ENCODE measurements at regions not wholly inside any gene's neighbourhood (a gene's known extent, or its start where the extent isn't known, plus 50 kb on each side); places are given as distances from the start of the nearest gene placed in this dataset.

DNA sequence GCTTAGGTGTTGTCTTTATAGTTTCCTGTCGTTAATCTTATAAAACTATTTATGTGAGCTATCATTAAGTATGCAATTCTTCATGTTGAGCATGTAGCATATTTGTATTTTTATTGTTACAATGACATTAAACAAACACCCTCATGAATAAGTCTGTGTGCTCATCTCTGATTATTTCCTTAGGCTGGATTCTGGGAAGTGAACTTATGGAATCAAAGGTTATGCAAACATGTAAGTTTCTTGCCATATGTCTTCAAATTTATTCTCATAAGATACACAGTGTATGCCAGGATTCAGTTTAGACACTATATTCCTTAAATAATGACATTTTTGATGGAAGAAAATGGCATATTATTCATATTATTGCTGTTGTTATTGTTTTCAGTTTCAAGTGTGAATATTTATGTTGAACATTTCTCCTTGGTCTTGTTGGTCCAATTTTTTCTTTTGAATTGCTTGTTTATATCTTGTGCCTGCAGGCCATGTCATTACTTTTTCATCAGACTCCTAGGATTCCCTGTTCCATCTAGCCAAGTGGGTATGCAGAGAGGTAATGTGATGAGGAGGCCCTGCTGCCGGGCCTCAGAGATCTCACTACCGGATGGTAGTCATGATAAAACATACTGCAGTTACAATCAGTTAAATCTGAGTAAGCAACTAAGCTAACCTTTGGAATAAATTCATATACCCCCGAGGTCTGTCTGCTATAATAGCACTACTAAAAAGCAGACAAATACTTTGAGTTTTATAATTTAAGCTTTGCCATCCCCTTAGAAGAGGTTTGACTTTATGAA is 684.3 kb upstream of the SGO1 start:
- H3K4me1 ChIP-seq (ENCODE audit: control insufficient read depth, insufficient read depth, low read length) = no peaks in the 10 kb centered on the region
- no peaks in the 10 kb centered on the region for H3K9me3 ChIP-seq (ENCODE audit: control insufficient read depth, insufficient read depth, low read depth, low read length)
- no peak for ATAC-seq
- ChIA-PET POLR2A (no interaction called here), CTCF (no interaction called here)
- no peak for TF ChIP-seq POLR2AphosphoS5 (IDR thresholded peaks at IDR 0.05; ENCODE audit: low read depth, low read length)
- TF ChIP-seq CTCF (IDR thresholded peaks at IDR 0.05) = no peak
- TF ChIP-seq, protein P1, sequence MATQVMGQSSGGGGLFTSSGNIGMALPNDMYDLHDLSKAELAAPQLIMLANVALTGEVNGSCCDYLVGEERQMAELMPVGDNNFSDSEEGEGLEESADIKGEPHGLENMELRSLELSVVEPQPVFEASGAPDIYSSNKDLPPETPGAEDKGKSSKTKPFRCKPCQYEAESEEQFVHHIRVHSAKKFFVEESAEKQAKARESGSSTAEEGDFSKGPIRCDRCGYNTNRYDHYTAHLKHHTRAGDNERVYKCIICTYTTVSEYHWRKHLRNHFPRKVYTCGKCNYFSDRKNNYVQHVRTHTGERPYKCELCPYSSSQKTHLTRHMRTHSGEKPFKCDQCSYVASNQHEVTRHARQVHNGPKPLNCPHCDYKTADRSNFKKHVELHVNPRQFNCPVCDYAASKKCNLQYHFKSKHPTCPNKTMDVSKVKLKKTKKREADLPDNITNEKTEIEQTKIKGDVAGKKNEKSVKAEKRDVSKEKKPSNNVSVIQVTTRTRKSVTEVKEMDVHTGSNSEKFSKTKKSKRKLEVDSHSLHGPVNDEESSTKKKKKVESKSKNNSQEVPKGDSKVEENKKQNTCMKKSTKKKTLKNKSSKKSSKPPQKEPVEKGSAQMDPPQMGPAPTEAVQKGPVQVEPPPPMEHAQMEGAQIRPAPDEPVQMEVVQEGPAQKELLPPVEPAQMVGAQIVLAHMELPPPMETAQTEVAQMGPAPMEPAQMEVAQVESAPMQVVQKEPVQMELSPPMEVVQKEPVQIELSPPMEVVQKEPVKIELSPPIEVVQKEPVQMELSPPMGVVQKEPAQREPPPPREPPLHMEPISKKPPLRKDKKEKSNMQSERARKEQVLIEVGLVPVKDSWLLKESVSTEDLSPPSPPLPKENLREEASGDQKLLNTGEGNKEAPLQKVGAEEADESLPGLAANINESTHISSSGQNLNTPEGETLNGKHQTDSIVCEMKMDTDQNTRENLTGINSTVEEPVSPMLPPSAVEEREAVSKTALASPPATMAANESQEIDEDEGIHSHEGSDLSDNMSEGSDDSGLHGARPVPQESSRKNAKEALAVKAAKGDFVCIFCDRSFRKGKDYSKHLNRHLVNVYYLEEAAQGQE (IDR thresholded peaks at IDR 0.05; ENCODE audit: insufficient read depth in 1 of 2, low read depth in 2 of 2, low read length in 1 of 2) = no peak
- TF ChIP-seq SIN3A (IDR thresholded peaks at IDR 0.05; ENCODE audit: borderline replicate concordance, insufficient read depth, low read depth, low read length) = no peak
- TF ChIP-seq TCF7L2 (IDR thresholded peaks at IDR 0.05; ENCODE audit: low read depth, low read length) = no peak
- in situ Hi-C loops (cut with HindIII; ENCODE audit: low pct_unique_long_range_greater_than_20kb, low sequenced_read_pairs) (no loop called here), intact Hi-C loops (cut with micrococcal nuclease; ENCODE audit: unreplicated experiment) (no loop called here)
- no peak for DNase-seq (ENCODE audit: low read depth, low spot score)
- BruUV-seq (replicated peaks) = no TSS peak
- H3K4me3 ChIP-seq (ENCODE audit: low read depth in 2 of 2, low read length in 2 of 2) = no peak overlapping the region
- H3K27ac ChIP-seq (ENCODE audit: low read length) = no peak overlapping the region
- H3K27me3 ChIP-seq (ENCODE audit: control insufficient read depth, insufficient read depth, low read length) = no peaks in the 10 kb centered on the region
- no peaks in the 10 kb centered on the region for H3K36me3 ChIP-seq (ENCODE audit: control insufficient read depth, insufficient read depth, low read length)

- ChIA-PET CTCF (no interaction called here), POLR2A (no interaction called here)
- no peak overlapping the region for H3K27ac ChIP-seq (ENCODE audit: low read length)
- TF ChIP-seq CTCF (IDR thresholded peaks at IDR 0.05) (no peak), POLR2AphosphoS5 (IDR thresholded peaks at IDR 0.05; ENCODE audit: low read depth, low read length) (no peak), TCF7L2 (IDR thresholded peaks at IDR 0.05; ENCODE audit: low read depth, low read length) (no peak), SIN3A (IDR thresholded peaks at IDR 0.05; ENCODE audit: borderline replicate concordance, insufficient read depth, low read depth, low read length) (no peak)
- TF ChIP-seq, protein P1 (IDR thresholded peaks at IDR 0.05; ENCODE audit: insufficient read depth in 1 of 2, low read depth in 2 of 2, low read length in 1 of 2) = no peak
- no TSS peak for BruUV-seq (replicated peaks)
- intact Hi-C loops (cut with micrococcal nuclease; ENCODE audit: unreplicated experiment) = no loop called here
- ATAC-seq (no peak), DNase-seq (ENCODE audit: low read depth, low spot score) (no peak)
- no peaks in the 10 kb centered on the region for H3K36me3 ChIP-seq (ENCODE audit: control insufficient read depth, insufficient read depth, low read length)
- H3K4me3 ChIP-seq (ENCODE audit: low read depth in 2 of 2, low read length in 2 of 2) = no peak overlapping the region
- in situ Hi-C loops (cut with HindIII; ENCODE audit: low pct_unique_long_range_greater_than_20kb, low sequenced_read_pairs) = no loop called here
- H3K9me3 ChIP-seq (ENCODE audit: control insufficient read depth, insufficient read depth, low read depth, low read length) = no peaks in the 10 kb centered on the region
- H3K4me1 ChIP-seq (ENCODE audit: control insufficient read depth, insufficient read depth, low read length) = no peaks in the 10 kb centered on the region
- H3K27me3 ChIP-seq (ENCODE audit: control insufficient read depth, insufficient read depth, low read length) = no peaks in the 10 kb centered on the region
Measured at GRCh38 chr3:20865803-20866202, 679.8 kb upstream of the SGO1 start.

Measured in Panc1 (cell line).